Hematopoietic multipotent progenitor cell (in vitro differentiated cells): ENCODE measurements at regions not wholly inside any gene's neighbourhood (a gene's known extent, or its start where the extent isn't known, plus 50 kb on each side); places are given as distances from the start of the nearest gene placed in this dataset.

Experiments used
- DNase-seq, 3 donors: peaks; one replicate each; pipeline ENCODE4 v3.0.0-alpha.2; 2011 to 2015; ENCODE audit warnings: low read depth in 2 of 3, low spot score in 2 of 3

GRCh38 chr9:109939698-109940342 is 159.8 kb downstream of the PALM2AKAP2 start:
- DNase-seq: no peak

- no peak for DNase-seq
Observed at GRCh38 chr9:109940561-109940960, 160.6 kb downstream of the PALM2AKAP2 start.

GRCh38 chr9:109941771-109942170 is 161.8 kb downstream of the PALM2AKAP2 start:
- no peak for DNase-seq

GRCh38 chr9:109945573-109945972 is 165.6 kb downstream of the PALM2AKAP2 start:
- no peak for DNase-seq

GRCh38 chr9:109948453-109948852 is 168.5 kb downstream of the PALM2AKAP2 start:
- no peak for DNase-seq

- DNase-seq: no peak
Observed at GRCh38 chr9:109950710-109951443, 170.9 kb downstream of the PALM2AKAP2 start.

- no peak for DNase-seq
Observed at GRCh38 chr9:109953300-109953699, 173.3 kb downstream of the PALM2AKAP2 start.

GRCh38 chr9:109953813-109954497 is 174.0 kb downstream of the PALM2AKAP2 start:
- DNase-seq: no peak

GRCh38 chr9:109956717-109957440 is 176.9 kb downstream of the PALM2AKAP2 start:
- DNase-seq: no peak

GRCh38 chr9:109959679-109960078 is 179.7 kb downstream of the PALM2AKAP2 start:
- no peak for DNase-seq

GRCh38 chr9:109961626-109962025 is 181.6 kb downstream of the PALM2AKAP2 start:
- no peak for DNase-seq

- DNase-seq: no peak
Observed at GRCh38 chr9:109962215-109962614, 182.2 kb downstream of the PALM2AKAP2 start.

GRCh38 chr9:109963079-109963478 is 183.1 kb downstream of the PALM2AKAP2 start:
- DNase-seq: no peak

- DNase-seq: no peak
Observed at GRCh38 chr9:109966643-109967368, 186.8 kb downstream of the PALM2AKAP2 start.

GRCh38 chr9:109967651-109968642 is 187.9 kb downstream of the PALM2AKAP2 start:
- no peak for DNase-seq

GRCh38 chr9:109969011-109969410 is 189.0 kb downstream of the PALM2AKAP2 start:
- no peak for DNase-seq

- no peak for DNase-seq
Observed at GRCh38 chr9:109969573-109970237, 189.7 kb downstream of the PALM2AKAP2 start.

GRCh38 chr9:109971226-109971625 is 191.2 kb downstream of the PALM2AKAP2 start:
- no peak for DNase-seq
